ENCODE measurements at regions not wholly inside any gene's neighbourhood (a gene's known extent, or its start where the extent isn't known, plus 50 kb on each side); places are given as distances from the start of the nearest gene placed in this dataset.

GRCh38 chr5:107325866-107326265 is 344.9 kb downstream of the EFNA5 start:
- no peak for TF ChIP-seq CTCF (conservative IDR thresholded peaks at IDR 0.05; ENCODE audit: low read depth, low read length)
- DNase-seq (ENCODE audit: low read depth) = no peak
- H3K4me3 ChIP-seq (ENCODE audit: low read length) = no peak overlapping the region

- no peak for DNase-seq (ENCODE audit: low read depth)
- TF ChIP-seq CTCF (conservative IDR thresholded peaks at IDR 0.05; ENCODE audit: low read depth, low read length) = no peak
These were observed 345.9 kb downstream of the EFNA5 start for GRCh38 chr5:107324809-107325208.

DNA sequence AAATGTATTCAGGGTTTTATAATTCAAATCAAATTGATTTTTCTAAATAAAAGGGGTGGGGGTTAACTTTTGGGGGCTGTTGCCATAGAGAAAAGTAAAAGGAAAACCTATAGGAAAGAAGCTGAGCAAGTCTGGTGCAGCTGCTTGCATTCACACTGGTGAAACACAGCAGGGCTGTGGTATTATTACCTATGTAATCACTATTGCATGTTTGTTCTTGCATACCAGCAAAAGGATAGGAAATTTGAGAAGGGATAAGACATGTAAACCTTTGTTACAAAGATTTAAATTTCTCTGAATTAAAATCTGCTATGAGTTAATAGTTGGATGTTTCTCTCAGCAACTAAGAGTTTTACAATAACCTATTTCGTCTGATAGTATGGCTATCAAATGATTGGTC is 346.7 kb downstream of the EFNA5 start:
- no peak for DNase-seq (ENCODE audit: low read depth)
- TF ChIP-seq CTCF (conservative IDR thresholded peaks at IDR 0.05; ENCODE audit: low read depth, low read length) = no peak
- no peak overlapping the region for H3K4me3 ChIP-seq (ENCODE audit: low read length)

More at GRCh38 chr5:107324809-107325208, 345.9 kb downstream of the EFNA5 start:
- no peak overlapping the region for H3K4me3 ChIP-seq (ENCODE audit: low read length)

GRCh38 chr5:107323536-107323935 is 347.2 kb downstream of the EFNA5 start:
- H3K4me3 ChIP-seq (ENCODE audit: low read length) = no peak overlapping the region
- no peak for TF ChIP-seq CTCF (conservative IDR thresholded peaks at IDR 0.05; ENCODE audit: low read depth, low read length)
- no peak for DNase-seq (ENCODE audit: low read depth)

DNA sequence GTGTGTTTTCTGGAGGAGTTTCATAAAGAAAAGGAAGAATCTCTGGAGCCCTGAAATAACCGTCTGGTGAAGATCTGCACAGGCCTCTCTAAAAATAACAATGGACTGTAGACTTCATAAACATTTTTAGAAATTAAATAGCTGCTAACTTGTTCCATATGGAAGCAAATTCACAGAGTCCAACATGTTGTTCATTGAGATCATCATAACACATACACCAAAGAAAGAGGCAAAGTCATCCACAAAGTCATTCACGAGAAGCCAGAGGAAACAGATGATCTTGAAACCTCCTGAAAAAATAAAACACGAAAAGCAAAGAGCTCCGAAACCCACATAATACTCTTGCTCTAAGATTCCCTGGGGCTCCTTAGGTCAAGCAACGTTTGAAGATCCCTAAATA is 347.8 kb downstream of the EFNA5 start:
- H3K4me3 ChIP-seq (ENCODE audit: low read length) = no peak overlapping the region
- TF ChIP-seq CTCF (conservative IDR thresholded peaks at IDR 0.05; ENCODE audit: low read depth, low read length) = no peak
- DNase-seq (ENCODE audit: low read depth) = no peak

DNA sequence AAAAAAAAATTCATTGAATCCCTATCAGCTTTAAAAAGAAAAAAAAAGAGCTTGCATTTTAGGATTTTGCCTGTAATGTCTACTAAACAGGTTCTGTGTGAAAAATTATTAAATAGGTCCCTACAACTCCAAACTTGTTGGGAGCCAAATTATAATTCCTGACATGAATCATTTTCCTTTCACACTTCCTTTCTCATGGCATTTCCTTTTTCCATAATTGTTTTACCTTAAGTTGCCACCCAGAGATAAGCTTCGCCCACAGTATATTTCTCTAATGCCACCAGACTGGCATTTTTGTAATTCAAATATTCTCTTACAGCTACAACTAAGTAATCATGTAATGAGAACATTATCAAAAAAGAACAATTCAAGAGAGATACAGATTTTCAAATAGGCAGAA is 348.8 kb downstream of the EFNA5 start:
- no peak for DNase-seq (ENCODE audit: low read depth)

GRCh38 chr5:107320846-107321245 is 349.9 kb downstream of the EFNA5 start:
- no peak for TF ChIP-seq CTCF (conservative IDR thresholded peaks at IDR 0.05; ENCODE audit: low read depth, low read length)

More for the DNA sequence above, 348.8 kb downstream of the EFNA5 start:
- no peak for TF ChIP-seq CTCF (conservative IDR thresholded peaks at IDR 0.05; ENCODE audit: low read depth, low read length)
- H3K4me3 ChIP-seq (ENCODE audit: low read length) = no peak overlapping the region

More at GRCh38 chr5:107320846-107321245, 349.9 kb downstream of the EFNA5 start:
- no peak for DNase-seq (ENCODE audit: low read depth)
- H3K4me3 ChIP-seq (ENCODE audit: low read length) = no peak overlapping the region
